Breast epithelium (tissue), 4 donors: ENCODE measurements at regions not wholly inside any gene's neighbourhood (a gene's known extent, or its start where the extent isn't known, plus 50 kb on each side); places are given as distances from the start of the nearest gene placed in this dataset.
"Not testable (repeated sequence)": the region's sequence is repeated elsewhere in the genome, so short reads cannot be mapped to it uniquely, and the experiment has no call there.

ENCODE experiments used
- DNase-seq, 2 donors: peaks; one replicate each; pipeline ENCODE4 v3.0.0-alpha.2; 2019; ENCODE audit warnings: low spot score in 2 of 2
- H3K27ac ChIP-seq, 2 donors: fragments of 200-600 bp; sonication (generic) in 1 of 2; one replicate each; pipeline ENCODE4 v1.5.1; 2016 to 2019; ENCODE audit warnings: mild to moderate bottlenecking in 1 of 2
- H3K27me3 ChIP-seq, 2 donors: fragments of 200-600 bp; sonication (generic) in 1 of 2; one replicate each; pipeline versions ENCODE4 v1.5.1 to v1.6.0; 2017 to 2019; ENCODE audit warnings: control low read depth in 1 of 2, mild to moderate bottlenecking in 1 of 2
- H3K36me3 ChIP-seq: fragments of 200-600 bp; one replicate; pipeline ENCODE4 v1.5.1; 2019
- H3K4me1 ChIP-seq, 2 donors: fragments of 200-600 bp; sonication (generic); one replicate each; pipeline ENCODE4 v1.5.1; 2016 to 2019; ENCODE audit warnings: control low read depth in 1 of 2
- H3K4me3 ChIP-seq, 3 donors: fragments of 200-600 bp; sonication (generic); 1 replicate in 2 of 3; 2 replicates in 1 of 3; pipeline ENCODE4 v1.5.1; 2016 to 2019; ENCODE audit warnings: mild to moderate bottlenecking in 3 of 3, moderate library complexity in 2 of 3
- H3K9me3 ChIP-seq, 2 donors: fragments of 200-600 bp; sonication (generic) in 1 of 2; one replicate each; pipeline ENCODE4 v1.5.1; 2016 to 2019; ENCODE audit warnings: control low read depth in 1 of 2
- CTCF ChIP-seq, 3 donors: fragments of 450-650 bp; IDR thresholded peaks; one replicate each; pipeline ENCODE4 v1.5.1; 2016 to 2017; ENCODE audit warnings: antibody characterized with exemption in 3 of 3, mild to moderate bottlenecking in 3 of 3, moderate library complexity in 3 of 3
- POLR2A ChIP-seq: fragments of 450-650 bp; IDR thresholded peaks from one replicate; pipeline ENCODE4 v1.6.1; 2016; ENCODE audit warnings: antibody characterized with exemption, mild to moderate bottlenecking, moderate library complexity
- POLR2AphosphoS5 ChIP-seq, 3 donors: sonication (generic); formaldehyde crosslinking; IDR thresholded peaks; one replicate each; pipeline ENCODE4 v1.6.1; 2017; ENCODE audit warnings: antibody characterized with exemption in 3 of 3
- intact Hi-C: fragments of 100-400 bp; cut with DNase I; formaldehyde crosslinking; loops from one replicate; pipeline ENCODE4 v1.15.1; 2023; ENCODE audit warnings: low total_unique reads

GRCh38 chr6:169975286-169975685 lies 223.9 kb downstream of the ERMARD start:
- Histone ChIP-seq H3K36me3 (no peaks in the 10 kb centered on the region), H3K27ac (no peak overlapping the region), H3K4me3 (no peak overlapping the region), H3K27me3 (peaks cover 0 to 16% of the 10 kb centered on the region in 2 donors), H3K9me3 (no peaks in the 10 kb centered on the region), H3K4me1 (no peaks in the 10 kb centered on the region)
- no peak for TF ChIP-seq POLR2AphosphoS5 (IDR thresholded peaks at IDR 0.05)
- no peak for TF ChIP-seq CTCF (IDR thresholded peaks at IDR 0.05)
- no peak for TF ChIP-seq POLR2A
- DNase-seq = peak in 1 of 2 donors; percentile 46
- intact Hi-C loops = no loop called here

GRCh38 chr6:169974663-169975062 lies 223.2 kb downstream of the ERMARD start:
- intact Hi-C loops = no loop called here
- Histone ChIP-seq H3K27me3 (peaks cover 0 to 16% of the 10 kb centered on the region in 2 donors), H3K4me1 (no peaks in the 10 kb centered on the region), H3K4me3 (no peak overlapping the region), H3K36me3 (no peaks in the 10 kb centered on the region), H3K27ac (no peak overlapping the region), H3K9me3 (no peaks in the 10 kb centered on the region)
- TF ChIP-seq POLR2AphosphoS5 (IDR thresholded peaks at IDR 0.05) (no peak), POLR2A (no peak), CTCF (IDR thresholded peaks at IDR 0.05) (no peak)
- peak in 1 of 2 donors; percentile 43 for DNase-seq

DNA sequence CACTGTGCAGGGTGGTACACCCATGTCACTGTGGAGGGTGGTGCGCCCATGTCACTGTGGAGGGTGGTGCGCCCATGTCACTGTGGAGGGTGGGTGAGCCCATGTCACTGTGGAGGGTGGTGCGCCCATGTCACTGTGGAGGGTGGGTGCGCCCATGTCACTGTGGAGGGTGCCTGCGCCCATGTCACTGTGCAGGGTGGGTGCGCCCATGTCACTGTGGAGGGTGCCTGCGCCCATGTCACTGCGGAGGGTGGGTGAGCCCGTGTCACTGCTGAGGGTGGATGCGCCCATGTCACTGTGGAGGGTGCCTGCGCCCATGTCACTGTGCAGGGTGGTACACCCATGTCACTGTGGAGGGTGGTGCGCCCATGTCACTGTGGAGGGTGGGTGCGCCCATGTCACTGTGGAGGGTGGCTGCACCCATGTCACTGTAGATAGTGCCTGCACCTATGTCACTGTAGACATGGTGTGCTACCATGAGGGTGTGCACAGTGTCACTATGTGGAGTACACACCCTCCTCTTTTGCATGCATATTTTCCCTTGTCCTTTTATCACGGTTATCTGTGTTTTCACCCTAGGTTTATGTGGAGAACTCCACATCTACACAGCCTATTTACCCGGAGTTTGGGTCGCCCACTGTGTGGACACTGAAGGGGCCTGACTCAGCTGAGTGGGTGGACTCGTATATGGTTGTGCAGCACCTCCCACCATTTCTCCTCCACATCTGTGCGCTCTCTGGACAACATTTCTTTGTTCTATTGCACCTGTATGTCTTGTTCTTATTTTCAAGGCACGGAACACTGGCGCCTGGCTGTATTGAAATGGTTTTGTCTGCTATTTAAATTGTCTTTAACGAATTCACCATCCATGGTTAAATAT lies 222.4 kb downstream of the ERMARD start:
- H3K27me3 ChIP-seq = peaks cover 0 to 16% of the 10 kb centered on the region in 2 donors
- H3K4me1 ChIP-seq, H3K4me3 ChIP-seq, intact Hi-C loops, H3K36me3 ChIP-seq, H3K27ac ChIP-seq, H3K9me3 ChIP-seq: not testable (repeated sequence)
- peak in 1 of 2 donors; percentile 49 for DNase-seq

GRCh38 chr6:169972736-169973135 lies 221.3 kb downstream of the ERMARD start:
- Histone ChIP-seq H3K4me3 (no peak overlapping the region), H3K4me1 (no peaks in the 10 kb centered on the region), H3K36me3 (no peaks in the 10 kb centered on the region), H3K9me3 (no peaks in the 10 kb centered on the region), H3K27ac (no peak overlapping the region), H3K27me3 (peaks cover 0 to 16% of the 10 kb centered on the region in 2 donors)
- intact Hi-C loops = no loop called here
- peak in 1 of 2 donors; percentile 7 for DNase-seq
- no peak for TF ChIP-seq POLR2AphosphoS5 (IDR thresholded peaks at IDR 0.05)
- TF ChIP-seq CTCF (IDR thresholded peaks at IDR 0.05) = no peak
- TF ChIP-seq POLR2A = no peak

DNA sequence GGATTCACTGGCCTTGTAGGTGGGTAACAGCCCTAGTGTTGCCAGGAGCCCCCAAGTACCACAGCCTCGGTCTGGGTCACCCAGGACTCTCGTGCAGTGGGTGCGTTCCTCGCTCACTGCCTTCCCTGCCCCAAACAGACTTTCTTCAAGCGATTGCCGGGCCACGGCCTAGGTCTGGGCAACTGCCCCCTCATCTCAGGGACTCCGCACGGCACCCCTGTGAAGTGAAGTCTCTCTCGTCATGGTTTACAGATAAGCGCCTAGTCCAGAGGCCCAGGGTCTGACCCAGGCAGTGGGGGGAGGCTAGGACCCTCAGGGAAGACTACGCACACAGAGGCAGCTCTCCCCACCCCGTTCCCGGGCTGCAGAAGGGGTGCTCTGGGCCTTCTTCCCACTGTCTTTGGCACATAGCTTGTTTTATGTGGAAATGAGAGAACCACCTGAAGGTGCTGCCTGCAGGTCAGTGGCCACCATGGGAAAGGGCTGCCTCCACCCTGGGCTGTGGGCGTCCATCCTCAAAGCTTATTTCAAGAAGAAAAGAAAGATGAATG lies 220.8 kb downstream of the ERMARD start:
- intact Hi-C loops = no loop called here
- H3K9me3 ChIP-seq = no peaks in the 10 kb centered on the region
- TF ChIP-seq POLR2AphosphoS5 (IDR thresholded peaks at IDR 0.05) (no peak), POLR2A (no peak), CTCF (IDR thresholded peaks at IDR 0.05) (no peak)
- no peaks in the 10 kb centered on the region for H3K4me1 ChIP-seq
- peaks cover 0 to 16% of the 10 kb centered on the region in 2 donors for H3K27me3 ChIP-seq
- H3K36me3 ChIP-seq = no peaks in the 10 kb centered on the region
- DNase-seq = peak in 1 of 2 donors; percentile 28
- no peak overlapping the region for H3K4me3 ChIP-seq
- no peak overlapping the region for H3K27ac ChIP-seq
